Fibroblast of upper back skin (primary cell): ENCODE measurements at regions not wholly inside any gene's neighbourhood (a gene's known extent, or its start where the extent isn't known, plus 50 kb on each side); places are given as distances from the start of the nearest gene placed in this dataset.

Experiments
- DNase-seq: peaks from one replicate; pipeline ENCODE4 v3.0.0-alpha.2; 2013

DNA sequence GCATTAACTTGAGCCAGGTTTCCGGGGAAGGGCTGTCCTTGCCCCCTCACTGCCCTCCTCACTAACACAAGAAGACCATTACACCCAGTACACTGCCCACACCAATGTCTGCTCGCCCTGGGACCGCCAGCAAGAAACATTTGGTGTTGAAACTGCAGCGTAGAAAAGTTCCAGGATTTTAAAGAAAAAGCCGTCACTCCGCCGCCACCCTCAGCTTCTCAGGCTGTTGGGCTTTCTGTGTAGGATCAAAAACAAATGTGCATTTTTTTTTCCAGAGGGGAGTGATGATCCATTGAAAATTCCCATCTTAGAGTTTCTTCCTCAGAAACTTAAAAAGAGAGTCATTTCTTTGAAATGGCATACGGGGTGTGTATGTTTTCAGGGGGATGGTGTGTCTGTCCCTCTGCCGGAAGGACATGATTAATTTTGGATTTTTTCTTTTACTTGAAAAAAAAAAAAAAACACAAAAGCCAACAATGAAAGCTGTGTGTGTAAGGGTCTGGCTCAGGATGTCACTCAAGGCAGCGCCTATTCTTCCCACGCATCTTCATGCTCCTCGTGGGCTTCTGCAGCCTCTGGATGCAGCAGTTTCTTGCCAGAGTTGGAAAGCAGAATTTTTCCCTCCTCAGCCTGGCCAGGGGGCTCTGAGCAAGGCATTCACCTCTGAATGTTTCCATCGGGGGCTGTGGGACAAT, 184.9 kb downstream of the GLI2 start:
- no peak for DNase-seq

- no peak for DNase-seq
Measured at GRCh38 chr2:120921457-120921856, 185.8 kb downstream of the GLI2 start.

- no peak for DNase-seq
Measured at GRCh38 chr2:120922571-120923332, 187.1 kb downstream of the GLI2 start.

- DNase-seq, result no peak
Measured at GRCh38 chr2:120923426-120923825, 187.8 kb downstream of the GLI2 start.

DNA sequence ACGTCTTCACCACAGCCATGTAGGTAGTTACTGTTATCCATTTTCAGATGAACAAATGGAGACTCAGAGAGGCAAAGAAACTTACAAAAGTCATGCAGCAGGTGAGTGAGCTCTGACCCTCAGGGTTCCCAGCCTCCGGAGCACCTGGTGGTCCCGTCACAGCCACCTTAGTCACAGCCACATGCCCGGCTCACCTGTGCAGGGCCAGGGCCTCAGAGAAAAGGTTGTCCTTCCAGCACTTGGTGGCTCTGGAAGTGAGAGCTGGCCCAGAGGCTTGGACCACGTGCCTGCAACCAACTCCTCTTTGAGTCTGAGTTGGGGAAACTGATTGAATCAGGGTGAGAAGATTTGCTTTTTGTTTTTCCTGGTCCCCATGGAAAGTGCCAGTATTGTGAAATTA, 189.3 kb downstream of the GLI2 start:
- DNase-seq, result no peak

DNA sequence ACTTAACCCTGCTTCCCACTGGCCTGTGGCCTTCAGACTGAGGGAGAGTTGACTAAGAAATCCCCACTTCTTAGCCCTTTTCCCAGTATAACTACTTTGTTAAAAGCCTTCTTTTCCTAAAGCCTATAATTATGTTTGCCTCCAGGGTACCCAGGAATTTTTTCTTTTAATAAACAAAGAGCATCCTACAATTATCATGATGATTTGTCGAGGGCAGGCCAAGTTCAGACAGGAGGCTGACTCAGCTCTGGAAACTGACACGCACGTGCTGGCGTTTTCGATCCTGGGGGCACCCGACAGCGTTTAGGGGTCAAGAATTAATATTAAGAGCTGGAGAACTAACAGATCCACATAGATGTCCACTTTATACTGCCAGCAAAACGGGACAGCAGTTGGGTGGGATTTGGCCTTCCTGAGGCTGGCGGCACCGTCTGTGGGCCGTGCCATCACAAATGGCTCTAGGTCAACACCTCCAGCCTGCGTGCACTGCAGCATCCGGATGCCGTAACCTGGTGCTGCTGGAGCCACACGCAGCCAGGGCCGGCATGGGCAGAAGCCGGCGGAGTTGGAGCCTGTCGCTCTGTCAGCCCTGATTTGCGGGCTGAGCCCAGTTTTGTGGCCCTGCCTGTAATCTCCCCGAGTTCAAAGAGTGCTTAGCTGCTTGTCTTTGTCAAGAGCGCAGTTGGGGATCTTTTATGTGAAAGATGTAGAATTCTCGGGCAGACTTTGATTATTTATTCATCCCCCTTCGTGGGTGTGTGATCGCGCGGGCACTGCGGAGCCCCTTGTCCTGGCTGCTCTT, 191.0 kb downstream of the GLI2 start:
- DNase-seq, result no peak

GRCh38 chr2:120927265-120927628, 191.6 kb downstream of the GLI2 start:
- no peak for DNase-seq

DNA sequence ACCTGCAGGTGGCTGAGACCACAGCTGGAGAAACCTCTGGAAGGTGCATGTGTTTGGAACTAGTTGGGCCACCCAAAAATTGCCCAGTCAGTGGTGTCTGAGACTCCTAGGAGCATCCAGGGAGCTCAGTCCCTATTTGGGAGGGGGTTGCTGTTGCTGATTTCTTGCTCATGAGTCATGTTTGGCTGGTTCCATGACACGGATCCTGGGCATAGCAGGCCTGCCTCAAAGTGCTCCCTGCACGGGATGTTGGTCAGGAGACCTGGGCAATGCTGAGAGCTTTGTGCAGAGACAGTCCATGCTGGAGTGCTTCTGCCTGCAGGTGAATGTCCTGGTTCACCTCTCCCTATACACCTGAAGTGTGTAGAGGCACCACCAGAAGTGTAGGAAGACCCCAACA, 194.2 kb downstream of the GLI2 start:
- DNase-seq, result peak; percentile 51

DNA sequence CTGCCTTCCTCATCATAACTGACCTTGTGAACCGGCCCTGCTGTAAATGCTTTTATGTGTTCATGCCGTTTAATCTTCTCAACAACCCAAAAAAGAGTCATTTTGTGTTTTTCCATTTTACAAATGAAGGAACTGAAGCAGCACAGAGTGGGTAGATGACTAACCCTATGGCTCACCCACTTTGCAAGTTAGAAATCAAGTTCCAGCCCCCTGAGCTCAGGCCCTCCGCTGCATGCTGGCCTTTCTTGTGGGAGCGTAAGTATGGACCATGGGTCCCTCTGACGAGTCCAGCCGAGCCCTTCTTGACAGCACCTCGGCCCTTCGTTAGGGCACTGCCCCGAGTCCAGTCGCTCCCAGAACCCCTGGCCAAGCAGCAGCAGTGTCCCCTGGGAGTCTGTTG, 194.6 kb downstream of the GLI2 start:
- no peak for DNase-seq

GRCh38 chr2:120930864-120931263, 195.2 kb downstream of the GLI2 start:
- DNase-seq, result no peak

- no peak for DNase-seq
Measured at GRCh38 chr2:120932472-120932871, 196.8 kb downstream of the GLI2 start.

DNA sequence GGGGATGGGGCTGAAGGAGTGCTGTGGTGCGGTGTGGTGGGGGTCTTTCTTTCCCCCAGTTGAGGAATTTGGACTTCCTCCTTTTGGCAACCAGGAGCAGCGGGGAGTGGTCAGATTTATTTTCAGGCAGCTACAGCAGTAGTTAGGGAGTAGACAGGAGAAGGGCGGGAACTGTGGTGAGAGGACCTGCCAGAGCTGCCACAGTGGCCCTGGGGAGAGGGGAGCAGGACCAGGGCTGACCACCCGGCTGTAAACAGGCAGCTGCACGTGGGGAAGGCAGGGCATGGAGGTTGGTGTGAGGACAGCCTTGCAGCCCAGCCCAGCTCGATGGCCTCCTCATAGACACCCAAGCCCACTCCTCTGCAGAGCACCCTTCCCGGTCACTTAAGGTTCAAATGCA, 197.2 kb downstream of the GLI2 start:
- DNase-seq, result no peak

DNA sequence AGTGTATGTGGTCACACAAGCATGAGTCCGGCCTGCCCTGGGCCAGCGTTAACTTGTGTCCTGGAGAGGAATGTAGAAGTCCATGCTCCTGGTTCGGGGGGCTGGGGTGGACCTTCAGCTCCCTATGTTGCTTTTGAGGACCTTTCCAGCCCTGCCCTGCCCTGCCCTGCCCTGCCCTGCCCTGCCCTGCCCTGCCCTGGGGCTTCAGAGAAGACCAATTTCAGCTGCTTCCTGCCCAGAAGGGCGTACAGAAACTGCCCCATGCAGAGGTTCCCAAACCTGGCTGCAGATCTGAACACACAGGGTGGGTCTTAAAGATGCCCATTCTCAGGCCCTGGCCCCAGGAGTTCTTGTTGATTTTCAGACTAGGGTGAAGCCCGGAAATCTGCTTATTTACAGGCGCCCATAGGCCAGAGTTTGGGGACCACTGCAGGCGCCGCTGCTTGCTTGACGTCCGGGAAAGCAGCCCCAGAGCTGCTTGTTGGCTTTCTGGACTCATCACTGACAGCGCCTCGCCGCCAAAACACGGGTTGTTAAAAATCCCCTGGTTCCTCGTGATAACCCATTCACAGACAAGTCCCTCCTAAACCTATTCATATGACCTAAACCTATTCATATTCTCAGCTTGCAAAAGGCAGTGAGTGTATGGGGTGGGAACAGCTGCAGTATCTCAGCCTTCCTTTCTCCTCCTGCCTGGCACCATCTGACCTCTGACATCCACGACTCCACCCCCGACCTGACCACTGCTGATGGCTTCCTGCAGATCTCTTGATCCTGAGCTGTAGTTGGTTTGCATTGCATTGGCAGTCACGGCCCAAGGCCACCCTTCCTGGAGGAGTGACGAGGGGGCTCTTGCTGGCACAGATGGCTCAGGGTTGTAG, 198.3 kb downstream of the GLI2 start:
- no peak for DNase-seq

DNA sequence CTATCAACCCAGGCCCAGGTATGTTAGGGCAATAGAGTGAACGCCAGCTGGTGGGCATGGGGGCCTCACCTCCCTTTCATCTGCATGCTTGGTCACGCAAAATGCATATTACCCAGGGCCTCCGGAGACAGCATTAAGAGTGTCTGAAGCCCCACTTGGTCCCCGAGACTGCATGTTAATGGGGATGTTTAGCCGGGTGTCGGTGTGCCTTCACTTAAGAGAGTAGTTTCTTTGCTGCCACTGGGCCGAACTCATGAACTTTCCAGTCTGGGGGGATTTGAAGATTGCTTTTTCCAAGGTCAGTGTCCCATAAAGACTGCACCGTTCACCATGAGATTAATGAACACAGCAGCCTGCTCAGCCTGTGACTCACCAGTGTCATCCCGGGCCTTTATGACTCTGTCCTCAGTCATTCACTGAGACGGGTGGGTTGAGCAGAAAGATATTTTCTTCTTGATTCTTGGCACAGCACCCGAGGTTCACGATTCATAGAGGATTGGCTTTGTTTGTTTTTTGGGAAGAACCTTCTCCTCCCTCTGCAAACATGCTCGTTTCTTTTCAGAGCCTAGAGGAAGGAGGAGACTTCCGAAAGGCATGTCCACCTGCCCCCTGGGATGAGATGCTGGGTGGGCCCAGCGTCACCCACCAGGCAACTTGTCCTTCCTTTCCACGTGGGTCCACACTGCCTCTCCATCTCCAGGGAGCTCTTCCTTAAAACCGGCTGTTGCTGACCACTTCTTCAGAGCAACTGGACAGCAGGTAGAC, 199.1 kb downstream of the GLI2 start:
- DNase-seq, result peak; percentile 95

- peak; percentile 85 for DNase-seq
Measured at GRCh38 chr2:120935339-120936313, 200.0 kb downstream of the GLI2 start.

DNA sequence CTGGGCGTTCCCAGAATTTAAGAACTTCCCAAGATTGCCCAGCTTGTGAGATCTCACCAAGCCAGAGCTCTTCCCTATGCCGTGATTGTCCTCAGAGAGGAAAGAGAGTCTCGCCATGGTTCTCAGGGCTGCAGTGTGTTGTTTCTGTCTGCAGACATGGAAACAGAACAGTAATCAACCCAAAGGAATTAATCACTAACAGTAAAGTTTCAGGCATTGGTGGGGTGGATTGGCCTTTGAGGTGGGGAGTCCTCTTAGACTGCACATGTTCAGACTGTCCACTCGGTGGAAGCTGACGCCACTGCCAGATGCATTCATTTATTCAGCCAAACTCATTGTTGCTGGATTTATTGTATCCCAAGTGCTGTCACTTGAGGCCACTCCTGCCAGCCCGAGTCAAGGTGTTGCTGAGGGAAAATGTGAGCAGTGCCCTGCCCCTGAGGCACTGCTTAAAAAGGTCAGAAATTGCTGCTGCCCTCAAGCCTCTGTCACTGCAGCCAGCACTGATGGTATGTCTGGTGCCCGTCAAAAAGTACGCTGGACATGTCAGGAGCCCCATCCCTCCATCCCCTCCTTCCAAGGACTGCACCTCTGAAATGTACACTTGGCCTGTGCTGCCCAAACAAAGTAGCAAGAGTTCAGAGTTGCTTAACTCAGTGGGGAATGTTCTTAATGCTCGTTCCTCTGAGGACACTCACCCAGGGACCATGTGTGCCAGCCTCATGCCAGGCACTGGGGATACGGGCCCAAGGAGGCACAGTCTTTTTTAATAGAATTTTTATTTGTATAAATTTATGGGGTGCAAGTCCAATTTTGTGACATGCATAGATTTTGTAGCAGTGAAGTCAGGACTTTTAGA, 201.0 kb downstream of the GLI2 start:
- peak; percentile 44 for DNase-seq

- DNase-seq, result peak; percentile 93
Measured at GRCh38 chr2:120937686-120938044, 202.0 kb downstream of the GLI2 start.

GRCh38 chr2:120938045-120938771, 202.5 kb downstream of the GLI2 start:
- DNase-seq, result peak; percentile 31
